Heart right ventricle (tissue), 16 donors: ENCODE measurements at regions not wholly inside any gene's neighbourhood (a gene's known extent, or its start where the extent isn't known, plus 50 kb on each side); places are given as distances from the start of the nearest gene placed in this dataset.

Experiments used
- ATAC-seq, 8 donors: fragments of 200-7000 bp; cut with Tn5 transposase; one replicate each; pipeline ENCODE4 v1.9.1; 2020; ENCODE audit warnings: mild to moderate bottlenecking in 8 of 8, moderate library complexity in 8 of 8, moderate number of reproducible peaks in 1 of 8
- DNase-seq, 2 donors: peaks; one replicate each; pipeline ENCODE4 v3.0.0-alpha.2; 2020
- H3K27ac ChIP-seq, 10 donors: fragments of 200-600 bp; sonication (generic) in 2 of 10; one replicate each; pipeline versions ENCODE4 v1.5.0 to v1.8.0; 2020 to 2022; ENCODE audit warnings: mild to moderate bottlenecking in 3 of 10
- H3K27me3 ChIP-seq, 7 donors: fragments of 200-600 bp; one replicate each; pipeline ENCODE4 v1.8.0; 2021 to 2022; ENCODE audit warnings: mild to moderate bottlenecking in 2 of 7
- H3K36me3 ChIP-seq, 9 donors: fragments of 200-600 bp; sonication (generic) in 1 of 9; one replicate each; pipeline versions ENCODE4 v1.5.0 to v1.8.0; 2020 to 2022; ENCODE audit warnings: mild to moderate bottlenecking in 2 of 9
- H3K4me1 ChIP-seq, 9 donors: fragments of 200-600 bp; sonication (generic) in 1 of 9; one replicate each; pipeline versions ENCODE4 v1.5.0 to v1.8.0; 2020 to 2022; ENCODE audit warnings: mild to moderate bottlenecking in 4 of 9
- H3K4me3 ChIP-seq, 10 donors: fragments of 200-600 bp; sonication (generic) in 2 of 10; one replicate each; pipeline versions ENCODE4 v1.5.0 to v1.8.0; 2020 to 2022; ENCODE audit warnings: mild to moderate bottlenecking in 7 of 10, moderate library complexity in 2 of 10
- H3K9me3 ChIP-seq, 11 donors: fragments of 200-600 bp in 10 of 11; sonication (generic) in 2 of 11; one replicate each; pipeline versions ENCODE4 v1.5.0 to v1.8.0; 2013 to 2022; ENCODE audit warnings: mild to moderate bottlenecking in 2 of 11, control low read depth in 1 of 11, moderate library complexity in 1 of 11
- WGBS, 2 donors: extraction: QIAGEN DNeasy Blood & Tissue Kit; methylation state at CpG; one replicate each; pipeline ENCODE4 v1.1.7; 2013; ENCODE audit warnings: inconsistent platforms in 1 of 2; 5-methylcytosine and 5-hydroxymethylcytosine counted together
- intact Hi-C, 10 donors: fragments of 100-400 bp; cut with DNase I; formaldehyde crosslinking; loops; one replicate each; pipeline versions ENCODE4 v1.11.1 to v1.14.2; 2022
- TF ChIP-seq, protein P1 (sequence below), 9 donors: fragments of 200-600 bp; sonication (generic) in 2 of 9; IDR thresholded peaks; one replicate each; pipeline versions ENCODE4 v1.5.0 to v1.8.0; 2021 to 2022; ENCODE audit warnings: antibody characterized with exemption in 9 of 9, mild to moderate bottlenecking in 5 of 9, moderate library complexity in 1 of 9
- donor health status: Arrhythmogenic right ventricular cardiomyopathy.
- donor health status: ischemic (EF 13 %, LVEDD 7.1; RV severe dilation, severe dysfunction).
- donor health status: healthy with polysubstance abuse.
- donor health status: DM: no; HTN: yes; CAD: no.
- donor health status: DM: no; HTN: no; CAD: no.
- donor health status: ischemic (EF 25% LVEDD 6.9; RV normal size, moderate dysfunction).
- donor health status: ischemic (EF 25% LVEDD 5.7; RV mildly dilated, moderate dysfunction).
- donor health status: healthy.
- donor health status: DM: yes; HTN: yes; CAD: no.
- donor health status: Ischemic cardiomyopathy.
- donor health status: ischemic (EF 35%, LVEDD 5.7; RV mildly dilated, moderate dysfunction).
- donor health status: nonischemic (EF 11% LVEDD 7.7; RV severe dilation, severe dysfunction).
- donor health status: DM: yes; HTN: yes; CAD: no.
- donor health status: PGD.
- donor health status: ischemic (EF 29% LVEDD 5.4; RV normal size, mild dysfunction).
- donor health status: nonischemic (EF 23%, LVEDD 6.1; RV moderate dilation, normal function).

DNA sequence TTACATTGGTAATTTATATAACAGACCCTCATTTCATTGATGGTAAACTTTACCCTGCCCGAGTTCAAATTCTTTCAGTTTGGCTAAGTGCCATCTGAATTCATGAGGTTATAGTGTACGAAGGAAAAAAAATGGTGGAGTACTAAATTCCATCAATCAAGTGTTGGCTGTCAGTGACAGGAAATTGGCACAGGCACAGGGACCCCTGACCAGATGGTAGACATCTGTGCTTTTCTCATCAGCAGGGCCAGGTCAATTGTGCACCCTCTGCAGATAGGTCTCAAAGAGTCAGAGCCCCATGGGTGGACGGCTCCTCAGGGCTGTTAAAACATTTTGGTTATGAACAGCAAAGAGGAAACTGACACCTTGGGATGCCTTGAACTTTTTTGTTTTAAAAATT is 439.2 kb downstream of the SETBP1 start:
- ATAC-seq (no peak), DNase-seq (no peak)
- intact Hi-C loops, result loop anchor here in 1 of 10 donors (10.0 kb wide), 1 partner anchor 245 kb away; no protein-coding TSS in a partner anchor
- 51 to 63% methylated on average over 3 of the region's 3 CpGs for WGBS, 2 donors
- Histone ChIP-seq H3K27ac (no peak overlapping the region), H3K27me3 (peaks cover 0 to 11% (median 0%) of the 10 kb centered on the region in 7 donors), H3K4me3 (no peak overlapping the region), H3K9me3 (no peaks in the 10 kb centered on the region), H3K36me3 (no peaks in the 10 kb centered on the region), H3K4me1 (no peaks in the 10 kb centered on the region)
- TF ChIP-seq, protein P1, sequence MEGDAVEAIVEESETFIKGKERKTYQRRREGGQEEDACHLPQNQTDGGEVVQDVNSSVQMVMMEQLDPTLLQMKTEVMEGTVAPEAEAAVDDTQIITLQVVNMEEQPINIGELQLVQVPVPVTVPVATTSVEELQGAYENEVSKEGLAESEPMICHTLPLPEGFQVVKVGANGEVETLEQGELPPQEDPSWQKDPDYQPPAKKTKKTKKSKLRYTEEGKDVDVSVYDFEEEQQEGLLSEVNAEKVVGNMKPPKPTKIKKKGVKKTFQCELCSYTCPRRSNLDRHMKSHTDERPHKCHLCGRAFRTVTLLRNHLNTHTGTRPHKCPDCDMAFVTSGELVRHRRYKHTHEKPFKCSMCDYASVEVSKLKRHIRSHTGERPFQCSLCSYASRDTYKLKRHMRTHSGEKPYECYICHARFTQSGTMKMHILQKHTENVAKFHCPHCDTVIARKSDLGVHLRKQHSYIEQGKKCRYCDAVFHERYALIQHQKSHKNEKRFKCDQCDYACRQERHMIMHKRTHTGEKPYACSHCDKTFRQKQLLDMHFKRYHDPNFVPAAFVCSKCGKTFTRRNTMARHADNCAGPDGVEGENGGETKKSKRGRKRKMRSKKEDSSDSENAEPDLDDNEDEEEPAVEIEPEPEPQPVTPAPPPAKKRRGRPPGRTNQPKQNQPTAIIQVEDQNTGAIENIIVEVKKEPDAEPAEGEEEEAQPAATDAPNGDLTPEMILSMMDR (IDR thresholded peaks at IDR 0.05), result no peak

DNA sequence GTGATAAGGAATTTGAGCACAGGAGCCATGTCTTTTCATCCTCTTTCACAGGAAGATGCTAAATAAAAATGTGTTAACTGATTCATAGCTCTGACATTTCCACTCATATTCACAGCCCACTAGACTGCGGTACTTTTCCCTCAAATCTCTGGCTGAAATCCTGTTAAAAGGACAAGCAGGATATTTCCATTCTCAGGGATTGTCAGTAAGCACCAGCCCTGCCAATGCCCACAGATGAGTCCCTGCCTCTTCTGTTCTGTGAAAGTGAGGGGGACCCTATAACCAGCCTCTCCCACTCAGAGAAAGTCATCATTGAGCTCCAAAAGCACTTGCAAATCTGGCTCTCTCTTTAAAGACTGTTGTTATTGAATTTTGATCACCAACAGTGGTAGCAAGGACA is 440.5 kb downstream of the SETBP1 start:
- TF ChIP-seq, protein P1 (IDR thresholded peaks at IDR 0.05), result no peak
- no peak overlapping the region for H3K27ac ChIP-seq
- H3K36me3 ChIP-seq, result no peaks in the 10 kb centered on the region
- no peak for DNase-seq
- peaks cover 0 to 11% (median 0%) of the 10 kb centered on the region in 7 donors for H3K27me3 ChIP-seq
- H3K4me3 ChIP-seq, result no peak overlapping the region
- H3K4me1 ChIP-seq, result no peaks in the 10 kb centered on the region
- ATAC-seq, result no peak
- no peaks in the 10 kb centered on the region for H3K9me3 ChIP-seq
- 96 to 97% methylated on average over 1 of the region's 1 CpG for WGBS, 2 donors
- intact Hi-C loops, result loop anchor here in 1 of 10 donors (10.0 kb wide), 1 partner anchor 246 kb away; no protein-coding TSS in a partner anchor

GRCh38 chr18:45122506-45122905 is 441.8 kb downstream of the SETBP1 start:
- Histone ChIP-seq H3K27ac (no peak overlapping the region), H3K9me3 (no peaks in the 10 kb centered on the region), H3K4me1 (peaks cover 0 to 8% (median 0%) of the 10 kb centered on the region in 9 donors), H3K4me3 (no peak overlapping the region), H3K36me3 (no peaks in the 10 kb centered on the region), H3K27me3 (peaks cover 0 to 6% (median 0%) of the 10 kb centered on the region in 7 donors)
- 93 to 100% methylated on average over 1 of the region's 1 CpG for WGBS, 2 donors
- TF ChIP-seq, protein P1 (IDR thresholded peaks at IDR 0.05), result no peak
- DNase-seq (no peak), ATAC-seq (no peak)
- intact Hi-C loops, result loop anchor here in 1 of 10 donors (10.0 kb wide), 1 partner anchor 248 kb away; no protein-coding TSS in a partner anchor

- H3K4me1 ChIP-seq, result peaks cover 0 to 8% (median 0%) of the 10 kb centered on the region in 9 donors
- TF ChIP-seq, protein P1 (IDR thresholded peaks at IDR 0.05), result no peak
- no peak overlapping the region for H3K4me3 ChIP-seq
Observed at GRCh38 chr18:45127405-45127804, 446.7 kb downstream of the SETBP1 start.

More at GRCh38 chr18:45127405-45127804, 446.7 kb downstream of the SETBP1 start:
- DNase-seq, result no peak
- H3K27ac ChIP-seq, result no peak overlapping the region
- H3K27me3 ChIP-seq, result no peaks in the 10 kb centered on the region
- no peaks in the 10 kb centered on the region for H3K9me3 ChIP-seq
- intact Hi-C loops, result loop anchor here in 1 of 10 donors (10.0 kb wide), 1 partner anchor 253 kb away; no protein-coding TSS in a partner anchor
- H3K36me3 ChIP-seq, result no peaks in the 10 kb centered on the region
- ATAC-seq, result no peak
